ENCODE measurements at regions not wholly inside any gene's neighbourhood (a gene's known extent, or its start where the extent isn't known, plus 50 kb on each side); places are given as distances from the start of the nearest gene placed in this dataset.

GRCh38 chr4:180706766-180707165, 1536.4 kb upstream of the TENM3 start:
- Histone ChIP-seq H3K4me1 (ENCODE audit: control insufficient read depth, insufficient read depth, low read length) (no peaks in the 10 kb centered on the region), H3K27me3 (ENCODE audit: control insufficient read depth, insufficient read depth, low read length) (no peaks in the 10 kb centered on the region), H3K4me3 (ENCODE audit: low read length) (no peak overlapping the region), H3K9me3 (ENCODE audit: control insufficient read depth, low read depth, low read length) (peaks cover 3% of the 10 kb centered on the region), H3K27ac (ENCODE audit: low read length) (no peak overlapping the region), H3K36me3 (ENCODE audit: control insufficient read depth, insufficient read depth, low read length) (no peaks in the 10 kb centered on the region)
- DNase-seq, result no peak
- WGBS (ENCODE audit: insufficient coverage, low lambda C conversion rate), result 83% methylated on average over 2 of the region's 2 CpGs

DNA sequence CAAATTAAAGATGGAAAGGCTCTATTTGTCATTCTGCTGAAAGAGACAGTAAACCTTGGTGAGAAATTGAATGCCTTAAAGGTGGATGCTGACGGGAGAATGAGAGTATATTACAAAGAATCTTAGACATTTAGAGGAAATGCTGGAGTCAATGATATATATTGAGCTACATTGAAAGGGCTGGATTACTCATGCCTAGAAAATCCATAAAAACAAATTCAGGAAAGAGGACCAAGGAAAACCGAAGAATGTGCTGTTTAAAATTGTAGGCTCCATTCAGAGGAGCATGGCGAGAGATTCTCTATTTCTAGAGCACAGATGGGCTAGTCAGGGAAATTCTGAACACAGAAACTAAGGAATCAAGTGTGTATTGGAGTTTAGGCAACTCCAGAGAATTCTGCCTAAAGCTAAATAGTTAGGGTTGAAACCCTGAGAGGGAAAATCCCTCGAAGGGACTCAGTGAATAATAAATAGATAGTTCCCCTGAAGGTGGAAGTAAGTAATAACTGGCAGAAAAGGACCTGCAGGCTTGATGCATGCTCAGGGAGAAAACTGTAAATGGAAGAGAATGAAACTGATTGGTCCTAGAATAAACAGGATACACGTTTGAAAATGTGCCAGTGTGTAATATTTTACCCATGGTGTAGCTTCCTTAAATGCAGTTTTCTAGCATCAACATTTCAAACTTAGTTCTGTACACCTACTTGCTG, 1532.4 kb upstream of the TENM3 start:
- no peak overlapping the region for H3K4me3 ChIP-seq (ENCODE audit: low read length)
- H3K36me3 ChIP-seq (ENCODE audit: control insufficient read depth, insufficient read depth, low read length), result no peaks in the 10 kb centered on the region
- H3K27ac ChIP-seq (ENCODE audit: low read length), result no peak overlapping the region
- H3K9me3 ChIP-seq (ENCODE audit: control insufficient read depth, low read depth, low read length), result peaks cover 3% of the 10 kb centered on the region
- no peaks in the 10 kb centered on the region for H3K4me1 ChIP-seq (ENCODE audit: control insufficient read depth, insufficient read depth, low read length)
- H3K27me3 ChIP-seq (ENCODE audit: control insufficient read depth, insufficient read depth, low read length), result no peaks in the 10 kb centered on the region
- WGBS (ENCODE audit: insufficient coverage, low lambda C conversion rate), result 80% methylated on average over 2 of the region's 5 CpGs
- no peak for DNase-seq

DNA sequence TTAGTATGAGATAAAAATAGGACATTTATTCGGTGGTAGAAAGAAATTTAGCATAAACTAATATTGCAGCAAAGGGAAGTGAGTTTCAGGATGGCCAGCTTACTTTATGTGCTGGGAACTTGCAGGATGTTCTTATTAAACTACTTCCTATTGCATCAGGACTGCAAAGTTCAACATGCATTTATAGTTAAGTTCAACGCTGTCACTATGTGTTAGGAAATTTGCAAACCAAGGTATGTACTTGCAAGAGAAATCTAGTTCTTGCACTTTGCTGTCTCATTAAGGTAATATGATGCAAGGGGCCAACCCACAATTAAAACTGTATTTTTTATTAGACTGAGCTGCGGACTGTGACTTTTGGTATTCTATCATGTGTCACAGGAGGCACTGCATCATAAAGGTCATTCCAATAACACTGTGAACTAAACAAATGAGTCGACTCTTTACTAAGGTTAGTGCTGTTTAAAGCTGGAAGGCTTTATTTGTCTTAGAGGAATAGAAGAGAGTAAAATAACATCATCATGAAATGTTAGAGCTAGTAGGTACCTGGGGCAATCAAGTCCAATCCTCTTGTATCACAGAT, 1525.7 kb upstream of the TENM3 start:
- WGBS (ENCODE audit: insufficient coverage, low lambda C conversion rate), result 80% methylated on average over 2 of the region's 4 CpGs
- no peak for DNase-seq
- H3K27ac ChIP-seq (ENCODE audit: low read length), result no peak overlapping the region
- no peaks in the 10 kb centered on the region for H3K27me3 ChIP-seq (ENCODE audit: control insufficient read depth, insufficient read depth, low read length)
- peaks cover 3% of the 10 kb centered on the region for H3K9me3 ChIP-seq (ENCODE audit: control insufficient read depth, low read depth, low read length)
- no peaks in the 10 kb centered on the region for H3K4me1 ChIP-seq (ENCODE audit: control insufficient read depth, insufficient read depth, low read length)
- H3K4me3 ChIP-seq (ENCODE audit: low read length), result no peak overlapping the region
- H3K36me3 ChIP-seq (ENCODE audit: control insufficient read depth, insufficient read depth, low read length), result no peaks in the 10 kb centered on the region

- H3K4me1 ChIP-seq (ENCODE audit: control insufficient read depth, insufficient read depth, low read length), result no peaks in the 10 kb centered on the region
- H3K27ac ChIP-seq (ENCODE audit: low read length), result no peak overlapping the region
- no peaks in the 10 kb centered on the region for H3K27me3 ChIP-seq (ENCODE audit: control insufficient read depth, insufficient read depth, low read length)
- no peak overlapping the region for H3K4me3 ChIP-seq (ENCODE audit: low read length)
- peaks cover 3% of the 10 kb centered on the region for H3K9me3 ChIP-seq (ENCODE audit: control insufficient read depth, low read depth, low read length)
- 75% methylated on average over 4 of the region's 6 CpGs for WGBS (ENCODE audit: insufficient coverage, low lambda C conversion rate)
- no peaks in the 10 kb centered on the region for H3K36me3 ChIP-seq (ENCODE audit: control insufficient read depth, insufficient read depth, low read length)
- DNase-seq, result no peak
These were observed 1521.8 kb upstream of the TENM3 start for GRCh38 chr4:180721356-180721755.

DNA sequence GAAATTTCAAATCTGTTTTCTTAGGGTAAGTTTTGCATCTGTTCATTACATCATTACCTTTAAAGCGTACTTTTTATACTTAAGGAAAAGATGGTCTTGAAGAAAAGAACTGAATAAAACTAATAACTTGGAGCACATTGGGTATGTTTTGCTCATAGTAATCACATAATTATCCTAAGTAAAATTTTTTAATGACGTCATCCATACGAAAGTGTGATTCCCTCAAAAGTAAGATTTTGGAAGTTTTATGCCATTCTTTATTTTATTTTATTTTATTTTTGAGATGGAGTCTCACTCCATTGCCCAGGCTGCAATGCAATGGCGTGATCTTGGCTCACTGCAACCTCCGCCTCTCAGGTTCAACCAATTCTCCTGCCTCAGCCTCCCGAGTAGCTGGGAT, 1516.6 kb upstream of the TENM3 start:
- Histone ChIP-seq H3K4me1 (ENCODE audit: control insufficient read depth, insufficient read depth, low read length) (no peaks in the 10 kb centered on the region), H3K27me3 (ENCODE audit: control insufficient read depth, insufficient read depth, low read length) (no peaks in the 10 kb centered on the region)
- DNase-seq, result no peak

DNA sequence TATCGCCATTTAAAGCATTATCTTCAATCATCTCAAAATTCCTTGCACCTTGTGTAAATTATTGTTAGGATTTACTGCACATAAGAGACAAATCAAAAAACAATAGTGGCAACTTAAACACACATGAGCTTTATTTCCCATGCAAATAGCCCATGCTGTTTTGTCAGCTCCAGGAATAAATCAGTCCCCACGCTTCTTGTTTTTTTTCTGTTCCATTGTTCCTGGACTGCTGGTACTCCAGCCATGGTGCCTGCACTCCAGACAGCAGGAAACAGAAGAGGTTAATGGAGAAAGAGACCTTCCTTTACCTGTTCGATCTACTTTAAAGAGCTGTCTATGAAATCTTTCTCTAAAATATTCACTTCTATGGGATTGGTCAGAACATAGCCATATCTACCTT, 1515.7 kb upstream of the TENM3 start:
- WGBS (ENCODE audit: insufficient coverage, low lambda C conversion rate), result 90% methylated on average over 2 of the region's 3 CpGs
- no peaks in the 10 kb centered on the region for H3K9me3 ChIP-seq (ENCODE audit: control insufficient read depth, low read depth, low read length)
- no peaks in the 10 kb centered on the region for H3K36me3 ChIP-seq (ENCODE audit: control insufficient read depth, insufficient read depth, low read length)
- no peak for DNase-seq
- no peak overlapping the region for H3K27ac ChIP-seq (ENCODE audit: low read length)
- no peaks in the 10 kb centered on the region for H3K4me1 ChIP-seq (ENCODE audit: control insufficient read depth, insufficient read depth, low read length)
- H3K27me3 ChIP-seq (ENCODE audit: control insufficient read depth, insufficient read depth, low read length), result no peaks in the 10 kb centered on the region
- no peak overlapping the region for H3K4me3 ChIP-seq (ENCODE audit: low read length)

More for the DNA sequence above, 1516.6 kb upstream of the TENM3 start:
- 69% methylated on average over 3 of the region's 6 CpGs for WGBS (ENCODE audit: insufficient coverage, low lambda C conversion rate)
- Histone ChIP-seq H3K27ac (ENCODE audit: low read length) (no peak overlapping the region), H3K4me3 (ENCODE audit: low read length) (no peak overlapping the region), H3K36me3 (ENCODE audit: control insufficient read depth, insufficient read depth, low read length) (no peaks in the 10 kb centered on the region), H3K9me3 (ENCODE audit: control insufficient read depth, low read depth, low read length) (no peaks in the 10 kb centered on the region)

DNA sequence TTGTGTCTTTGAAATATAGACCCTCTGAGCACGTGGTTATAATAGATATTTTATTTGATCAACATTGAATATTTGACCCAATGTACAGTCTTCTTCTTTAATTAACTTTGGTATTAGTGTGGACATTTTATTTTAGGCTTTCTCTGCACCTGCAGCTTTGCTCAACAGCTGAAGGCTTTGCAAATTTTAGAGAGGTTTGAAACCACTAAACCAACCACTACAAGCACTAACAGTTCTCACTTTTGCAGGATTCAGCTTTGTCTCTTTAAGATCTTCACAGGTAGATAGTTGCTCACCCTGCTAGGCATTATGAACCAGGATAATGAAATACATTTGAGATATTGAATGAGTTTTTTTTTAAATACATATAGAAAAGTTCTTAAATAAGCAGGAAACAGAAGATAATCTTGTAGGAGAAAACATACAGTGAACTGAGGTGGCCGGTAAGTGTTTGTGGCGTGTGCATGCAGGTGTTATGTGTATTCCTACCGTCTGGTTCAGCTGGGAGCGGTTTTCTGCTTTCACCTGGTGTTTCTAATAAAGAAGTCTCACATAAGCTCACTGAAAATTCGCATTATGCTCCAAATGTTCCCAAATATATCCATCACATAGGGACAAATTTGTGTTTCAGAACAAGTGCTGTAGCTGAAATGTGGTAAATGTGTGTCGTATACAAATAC, 1508.3 kb upstream of the TENM3 start:
- H3K27me3 ChIP-seq (ENCODE audit: control insufficient read depth, insufficient read depth, low read length), result no peaks in the 10 kb centered on the region
- H3K4me3 ChIP-seq (ENCODE audit: low read length), result no peak overlapping the region
- H3K9me3 ChIP-seq (ENCODE audit: control insufficient read depth, low read depth, low read length), result no peaks in the 10 kb centered on the region
- no peaks in the 10 kb centered on the region for H3K4me1 ChIP-seq (ENCODE audit: control insufficient read depth, insufficient read depth, low read length)
- H3K27ac ChIP-seq (ENCODE audit: low read length), result no peak overlapping the region
- H3K36me3 ChIP-seq (ENCODE audit: control insufficient read depth, insufficient read depth, low read length), result no peaks in the 10 kb centered on the region
- WGBS (ENCODE audit: insufficient coverage, low lambda C conversion rate), result no CpG with 5 or more reads among the region's 7 CpGs
- DNase-seq, result no peak

DNA sequence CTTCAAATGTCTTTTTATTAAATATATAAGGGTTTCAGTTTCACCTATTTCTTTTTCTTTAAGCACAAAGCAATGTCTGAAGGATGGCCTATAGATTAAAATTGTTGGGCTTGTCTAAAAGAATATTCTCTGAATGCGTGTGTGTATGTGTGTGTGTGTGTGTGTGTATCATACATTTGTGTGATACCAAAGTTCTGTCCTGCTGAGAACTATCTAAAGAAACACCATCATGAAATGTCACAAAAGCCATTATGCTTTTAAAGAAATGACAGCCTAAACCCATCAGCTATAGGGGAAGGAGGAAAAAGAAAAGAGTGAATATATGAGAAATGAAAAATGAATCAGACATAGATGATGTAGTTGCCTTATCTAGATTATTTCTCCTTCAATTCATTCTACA, 1501.5 kb upstream of the TENM3 start:
- Histone ChIP-seq H3K27ac (ENCODE audit: low read length) (no peak overlapping the region), H3K4me1 (ENCODE audit: control insufficient read depth, insufficient read depth, low read length) (no peaks in the 10 kb centered on the region), H3K4me3 (ENCODE audit: low read length) (no peak overlapping the region), H3K36me3 (ENCODE audit: control insufficient read depth, insufficient read depth, low read length) (no peaks in the 10 kb centered on the region), H3K27me3 (ENCODE audit: control insufficient read depth, insufficient read depth, low read length) (no peaks in the 10 kb centered on the region), H3K9me3 (ENCODE audit: control insufficient read depth, low read depth, low read length) (no peaks in the 10 kb centered on the region)
- no peak for DNase-seq
- WGBS (ENCODE audit: insufficient coverage, low lambda C conversion rate), result 60% methylated on average over 1 of the region's 1 CpG

DNA sequence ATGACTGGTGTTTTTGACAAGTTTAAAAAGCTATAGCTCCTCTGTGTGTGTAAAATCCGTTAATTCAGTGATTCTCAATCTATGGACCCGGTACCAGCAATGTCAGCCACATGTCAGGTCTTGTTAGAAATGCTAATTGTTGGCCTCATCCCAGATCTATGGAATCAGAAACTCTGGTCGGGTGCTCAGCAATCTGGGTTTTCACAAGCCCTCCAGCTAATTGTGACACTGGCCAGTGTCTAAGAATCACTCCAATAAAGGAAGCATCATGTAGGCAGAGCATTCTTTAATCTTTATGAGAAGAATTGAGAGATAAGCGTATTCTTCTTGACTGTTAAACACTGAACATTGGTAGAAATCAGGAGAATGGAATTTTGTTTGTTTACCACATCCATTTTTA, 1498.2 kb upstream of the TENM3 start:
- DNase-seq, result no peak
- no CpG with 5 or more reads among the region's 4 CpGs for WGBS (ENCODE audit: insufficient coverage, low lambda C conversion rate)
- no peaks in the 10 kb centered on the region for H3K27me3 ChIP-seq (ENCODE audit: control insufficient read depth, insufficient read depth, low read length)
- no peak overlapping the region for H3K27ac ChIP-seq (ENCODE audit: low read length)
- H3K4me3 ChIP-seq (ENCODE audit: low read length), result no peak overlapping the region
- no peaks in the 10 kb centered on the region for H3K36me3 ChIP-seq (ENCODE audit: control insufficient read depth, insufficient read depth, low read length)
- no peaks in the 10 kb centered on the region for H3K4me1 ChIP-seq (ENCODE audit: control insufficient read depth, insufficient read depth, low read length)
- no peaks in the 10 kb centered on the region for H3K9me3 ChIP-seq (ENCODE audit: control insufficient read depth, low read depth, low read length)

DNA sequence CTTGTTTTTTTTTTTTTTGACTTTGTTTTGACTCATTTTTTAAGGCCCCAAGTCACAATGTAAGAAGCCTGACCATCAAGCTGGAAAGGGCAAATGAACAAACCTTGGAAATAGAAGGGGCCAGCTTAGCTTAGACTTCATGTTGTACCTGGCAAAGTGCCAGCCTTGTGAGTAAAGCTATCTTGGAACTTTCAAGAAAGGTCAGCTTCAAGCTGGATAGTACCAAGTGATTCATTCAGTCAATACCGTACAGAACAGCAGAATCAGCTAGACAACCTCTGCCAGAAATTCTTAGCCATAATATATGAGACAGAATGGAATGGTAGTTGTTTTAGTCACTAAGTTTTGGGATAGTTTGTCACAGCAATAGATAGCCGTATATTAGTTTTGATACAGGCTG, 1492.2 kb upstream of the TENM3 start:
- no peaks in the 10 kb centered on the region for H3K36me3 ChIP-seq (ENCODE audit: control insufficient read depth, insufficient read depth, low read length)
- H3K4me3 ChIP-seq (ENCODE audit: low read length), result no peak overlapping the region
- DNase-seq, result no peak
- WGBS (ENCODE audit: insufficient coverage, low lambda C conversion rate), result 83% methylated on average over 1 of the region's 2 CpGs
- H3K4me1 ChIP-seq (ENCODE audit: control insufficient read depth, insufficient read depth, low read length), result no peaks in the 10 kb centered on the region
- no peak overlapping the region for H3K27ac ChIP-seq (ENCODE audit: low read length)
- H3K9me3 ChIP-seq (ENCODE audit: control insufficient read depth, low read depth, low read length), result no peaks in the 10 kb centered on the region
- no peaks in the 10 kb centered on the region for H3K27me3 ChIP-seq (ENCODE audit: control insufficient read depth, insufficient read depth, low read length)
